Endothelial cell of umbilical vein (primary cell): ENCODE measurements at regions not wholly inside any gene's neighbourhood (a gene's known extent, or its start where the extent isn't known, plus 50 kb on each side); places are given as distances from the start of the nearest gene placed in this dataset.

ENCODE experiments used
- BruUV-seq: library from RNA; stranded (reverse); fragments of 400-500 nt; replicated peaks from 2 replicates; lab custom pipeline; 2021; lab: Mats Ljungman, UMichigan
- CTCF ChIA-PET: fragments of 300-600, 350-600 bp; sonication (Branson Sonifier 250); formaldehyde crosslinking; loops from one replicate; lab custom pipeline; 2021; ENCODE audit warnings: antibody characterized with exemption, inconsistent platforms; lab: Charles Lee
- POLR2A ChIA-PET: fragments of 300-600, 350-600 bp; sonication (Branson Sonifier 250); formaldehyde crosslinking; loops from one replicate; lab custom pipeline; 2021; ENCODE audit warnings: antibody characterized with exemption, inconsistent platforms; lab: Charles Lee
- DNase-seq: peaks from one replicate; pipeline ENCODE4 v3.0.0-alpha.2; 2011; ENCODE audit warnings: low read depth, low spot score
- FAIRE-seq: peaks from 2 replicates; lab custom pipeline; 2011; peaks lifted over from hg19 to GRCh38; lab: Jason Lieb, UNC
- H2AFZ ChIP-seq: 2 replicates; pipeline ENCODE4 v1.6.0; 2012; ENCODE audit warnings: low read depth, low read length, control low read depth, inconsistent platforms
- H3K27ac ChIP-seq: 2 replicates; pipeline ENCODE4 v1.5.1; 2011; ENCODE audit warnings: low read depth, mild to moderate bottlenecking, control low read depth, low read length, moderate library complexity; ENCODE audit not compliant: insufficient read depth
- H3K27me3 ChIP-seq, 2 experiments: 2 replicates each; pipeline versions ENCODE4 v1.6.0 to v1.6.1; 2011; ENCODE audit warnings: low read length in 2 of 2, mixed read lengths in 1 of 2; ENCODE audit not compliant: control insufficient read depth in 2 of 2, insufficient read depth in 2 of 2
- H3K36me3 ChIP-seq, 2 experiments: 2 replicates in 1 of 2; 3 replicates in 1 of 2; pipeline ENCODE4 v1.5.1; 2011; ENCODE audit warnings: low read length in 2 of 2, mild to moderate bottlenecking in 1 of 2, moderate library complexity in 1 of 2; ENCODE audit not compliant: control insufficient read depth in 2 of 2, insufficient read depth in 2 of 2; ENCODE audit errors: extremely low read depth in 1 of 2
- H3K4me1 ChIP-seq: 3 replicates; pipeline ENCODE4 v1.5.1; 2011; ENCODE audit warnings: mild to moderate bottlenecking, low read length; ENCODE audit not compliant: control insufficient read depth, insufficient read depth; ENCODE audit errors: extremely low read depth
- H3K4me2 ChIP-seq: 2 replicates; pipeline ENCODE4 v1.6.1; 2011; ENCODE audit warnings: low read length, control low read depth, mixed read lengths; ENCODE audit not compliant: insufficient read depth
- H3K4me3 ChIP-seq, 3 experiments: fragments of 200-600 bp in 1 of 3; sonication (generic), shearing (Covaris generic) in 1 of 3; replicated peaks in 1 of 3; 2 replicates each; pipeline ENCODE4 v1.5.1; 2011 to 2016; ENCODE audit warnings: control low read depth in 3 of 3, low read length in 3 of 3, mild to moderate bottlenecking in 2 of 3, inconsistent platforms in 1 of 3, low read depth in 1 of 3, moderate library complexity in 1 of 3; ENCODE audit not compliant: insufficient read depth in 1 of 3
- H3K79me2 ChIP-seq: 2 replicates; pipeline ENCODE4 v1.6.0; 2012; ENCODE audit warnings: low read length, inconsistent platforms; ENCODE audit not compliant: control insufficient read depth, insufficient read depth
- H3K9ac ChIP-seq: replicated peaks from 2 replicates; pipeline ENCODE3; 2011; ENCODE audit warnings: low read length, control low read depth; ENCODE audit not compliant: insufficient read depth; ENCODE audit errors: extremely low read depth
- H3K9me1 ChIP-seq: replicated peaks from 3 replicates; pipeline ENCODE4 v1.6.0; 2011; ENCODE audit warnings: mild to moderate bottlenecking, low read length; ENCODE audit not compliant: control insufficient read depth, insufficient read depth; ENCODE audit errors: extremely low read depth
- H3K9me3 ChIP-seq: replicated peaks from 2 replicates; pipeline ENCODE4 v1.5.1; 2012; ENCODE audit warnings: low read length, inconsistent platforms; ENCODE audit not compliant: control insufficient read depth, insufficient read depth
- H4K20me1 ChIP-seq: replicated peaks from 2 replicates; pipeline ENCODE3; 2011; ENCODE audit warnings: mild to moderate bottlenecking, low read length; ENCODE audit not compliant: control insufficient read depth, insufficient read depth; ENCODE audit errors: extremely low read depth
- CTCF ChIP-seq, 2 donors: IDR thresholded peaks; 1 replicate in 1 of 2; 2 replicates in 1 of 2; pipeline ENCODE4 v1.5.1; 2011; ENCODE audit warnings: low read length in 2 of 2, mild to moderate bottlenecking in 2 of 2, moderate library complexity in 2 of 2, control low read depth in 1 of 2, inconsistent platforms in 1 of 2, low read depth in 1 of 2; ENCODE audit not compliant: insufficient read depth in 1 of 2; ENCODE audit errors: extremely low read depth in 1 of 2
- EZH2 ChIP-seq: IDR thresholded peaks from 2 replicates; pipeline ENCODE4 v1.6.1; 2012; ENCODE audit warnings: borderline replicate concordance, low read depth, mild to moderate bottlenecking, moderate library complexity, low read length, inconsistent platforms; ENCODE audit not compliant: severe bottlenecking
- FOS ChIP-seq: IDR thresholded peaks from 2 replicates; pipeline ENCODE4 v1.6.1; 2011; ENCODE audit warnings: mild to moderate bottlenecking, low read length, moderate library complexity, borderline replicate concordance; ENCODE audit not compliant: insufficient read depth
- GATA2 ChIP-seq: IDR thresholded peaks from 2 replicates; pipeline ENCODE4 v1.7.0; 2011; ENCODE audit warnings: low read depth, mild to moderate bottlenecking, moderate library complexity, mixed read lengths, low read length; ENCODE audit not compliant: insufficient read length, insufficient read depth
- JUN ChIP-seq: IDR thresholded peaks from 2 replicates; pipeline ENCODE4 v1.6.1; 2011; ENCODE audit warnings: borderline replicate concordance, low read depth; ENCODE audit not compliant: insufficient read length, insufficient read depth
- MAX ChIP-seq: IDR thresholded peaks from 2 replicates; pipeline ENCODE4 v1.6.1; 2011; ENCODE audit not compliant: insufficient read depth, insufficient read length
- MYC ChIP-seq: IDR thresholded peaks from one replicate; pipeline ENCODE4 v1.6.1; 2011; ENCODE audit warnings: mild to moderate bottlenecking, low read depth, low read length
- POLR2A ChIP-seq: IDR thresholded peaks from 2 replicates; pipeline ENCODE4 v1.6.1; 2012; ENCODE audit warnings: low read depth, mild to moderate bottlenecking, control low read depth, low read length
- POLR2AphosphoS5 ChIP-seq: IDR thresholded peaks from 2 replicates; pipeline ENCODE4 v1.6.1; 2012; ENCODE audit warnings: low read depth, mild to moderate bottlenecking, control low read depth, low read length, moderate library complexity; ENCODE audit not compliant: insufficient read depth
- dilution Hi-C: fragments of 300-500 bp; cut with MboI; formaldehyde crosslinking; loops from one replicate; pipeline ENCODE4 v1.15.0; 2019; ENCODE audit warnings: low sequenced_read_pairs; ENCODE audit not compliant: extremely low pct_ligation_motif_present
- intact Hi-C: fragments of 100-400 bp; cut with micrococcal nuclease; formaldehyde crosslinking; loops from one replicate; pipeline ENCODE4 v1.10.0; 2022

GRCh38 chr1:216905781-216906180, 182.6 kb upstream of the ESRRG start:
- Histone ChIP-seq H3K9me3 (peaks cover 10% of the 10 kb centered on the region), H3K36me3 (no peaks in the 10 kb centered on the region), H3K4me2 (no peak overlapping the region), H3K4me1 (no peaks in the 10 kb centered on the region), H3K79me2 (no peaks in the 10 kb centered on the region), H3K9ac (no peak overlapping the region), H4K20me1 (no peaks in the 10 kb centered on the region), H3K9me1 (no peaks in the 10 kb centered on the region), H3K27ac (no peak overlapping the region), H3K27me3 (no peaks in the 10 kb centered on the region), H2AFZ (no peak overlapping the region), H3K4me3 (no peak overlapping the region)
- no peak for DNase-seq
- dilution Hi-C loops = no loop called here
- no peak for FAIRE-seq
- TF ChIP-seq GATA2 = no peak
- no peak for TF ChIP-seq EZH2
- TF ChIP-seq POLR2A = no peak
- TF ChIP-seq POLR2AphosphoS5 = no peak
- no peak for TF ChIP-seq MYC
- no peak for TF ChIP-seq FOS
- no peak for TF ChIP-seq CTCF (IDR thresholded peaks at IDR 0.05; ENCODE audit: extremely low read depth in 1 of 2, insufficient read depth in 1 of 2, low read depth in 1 of 2, low read length in 2 of 2)
- TF ChIP-seq MAX = no peak
- no peak for TF ChIP-seq JUN
- CTCF ChIA-PET = no interaction called here
- intact Hi-C loops = no loop called here
- POLR2A ChIA-PET = no interaction called here
- BruUV-seq = no TSS peak
